Keratinocyte (primary cell): ENCODE measurements at regions not wholly inside any gene's neighbourhood (a gene's known extent, or its start where the extent isn't known, plus 50 kb on each side); places are given as distances from the start of the nearest gene placed in this dataset.

Experiments used
- DNase-seq: peaks from one replicate; pipeline ENCODE4 v3.0.0-alpha.2; 2011; ENCODE audit warnings: low read depth, missing footprints, low spot score
- FAIRE-seq: peaks from 2 replicates; lab custom pipeline; 2011; peaks lifted over from hg19 to GRCh38; lab: Jason Lieb, UNC
- H2AFZ ChIP-seq: 2 replicates; pipeline ENCODE4 v1.6.0; 2012; ENCODE audit warnings: low read length, control low read depth, inconsistent platforms; ENCODE audit not compliant: control insufficient read depth
- H3K27ac ChIP-seq: 2 replicates; pipeline ENCODE4 v1.5.1; 2011; ENCODE audit warnings: low read length; ENCODE audit not compliant: control insufficient read depth, insufficient read depth
- H3K27me3 ChIP-seq: 3 replicates; pipeline ENCODE4 v1.6.0; 2011; ENCODE audit warnings: low read length; ENCODE audit not compliant: control insufficient read depth, insufficient read depth; ENCODE audit errors: extremely low read depth
- H3K36me3 ChIP-seq, 2 experiments: 2 replicates in 1 of 2; 3 replicates in 1 of 2; pipeline ENCODE4 v1.5.1; 2011; ENCODE audit warnings: low read length in 2 of 2, mild to moderate bottlenecking in 1 of 2; ENCODE audit not compliant: control insufficient read depth in 2 of 2, insufficient read depth in 2 of 2; ENCODE audit errors: extremely low read depth in 1 of 2
- H3K4me1 ChIP-seq: 3 replicates; pipeline ENCODE4 v1.5.1; 2011; ENCODE audit warnings: low read length; ENCODE audit not compliant: control insufficient read depth, insufficient read depth; ENCODE audit errors: extremely low read depth
- H3K4me2 ChIP-seq: 3 replicates; pipeline ENCODE4 v1.6.0; 2011; ENCODE audit warnings: low read depth, low read length; ENCODE audit not compliant: control insufficient read depth, insufficient read depth; ENCODE audit errors: extremely low read depth
- H3K4me3 ChIP-seq, 3 experiments: fragments of 200-600 bp in 1 of 3; sonication (generic) in 1 of 3; 2 replicates in 2 of 3; 3 replicates in 1 of 3; pipeline ENCODE4 v1.5.1; 2011 to 2016; ENCODE audit warnings: low read length in 3 of 3, mild to moderate bottlenecking in 3 of 3, control low read depth in 2 of 3, inconsistent platforms in 1 of 3, low read depth in 1 of 3, mixed read lengths in 1 of 3, mixed run types in 1 of 3, moderate library complexity in 1 of 3; ENCODE audit not compliant: control insufficient read depth in 2 of 3, insufficient read depth in 2 of 3; ENCODE audit errors: extremely low read depth in 1 of 3
- H3K79me2 ChIP-seq: 2 replicates; pipeline ENCODE4 v1.6.0; 2012; ENCODE audit warnings: low read length; ENCODE audit not compliant: control insufficient read depth, insufficient read depth
- H3K9ac ChIP-seq: 3 replicates; pipeline ENCODE4 v1.6.0; 2011; ENCODE audit warnings: low read length; ENCODE audit not compliant: control insufficient read depth, insufficient read depth; ENCODE audit errors: extremely low read depth
- H3K9me1 ChIP-seq: 3 replicates; pipeline ENCODE4 v1.6.0; 2011; ENCODE audit warnings: low read length; ENCODE audit not compliant: control insufficient read depth, insufficient read depth; ENCODE audit errors: extremely low read depth
- H3K9me3 ChIP-seq: 2 replicates; pipeline ENCODE4 v1.5.1; 2012; ENCODE audit warnings: low read depth, low read length; ENCODE audit not compliant: control insufficient read depth
- H4K20me1 ChIP-seq: 3 replicates; pipeline ENCODE4 v1.6.0; 2011; ENCODE audit warnings: low read length; ENCODE audit not compliant: control insufficient read depth, insufficient read depth; ENCODE audit errors: extremely low read depth
- CTCF ChIP-seq, 3 experiments: IDR thresholded peaks in 1 of 3; conservative IDR thresholded peaks in 1 of 3; optimal IDR thresholded peaks in 1 of 3; 2 replicates in 2 of 3; 3 replicates in 1 of 3; pipeline versions ENCODE3 to v1.5.1; 2011; ENCODE audit warnings: low read length in 3 of 3, mild to moderate bottlenecking in 3 of 3, moderate library complexity in 2 of 3, control low read depth in 1 of 3, inconsistent platforms in 1 of 3; ENCODE audit not compliant: insufficient read depth in 2 of 3; ENCODE audit errors: extremely low read depth in 1 of 3
- EZH2 ChIP-seq: IDR thresholded peaks from one replicate; pipeline ENCODE4 v1.6.1; 2012; ENCODE audit warnings: inconsistent platforms, mild to moderate bottlenecking, low read length, moderate library complexity
- dilution Hi-C: fragments of 300-500 bp; cut with MboI; formaldehyde crosslinking; loops from one replicate; pipeline ENCODE4 v1.7.0; 2020; ENCODE audit warnings: low sequenced_read_pairs; ENCODE audit not compliant: extremely low pct_ligation_motif_present

GRCh38 chr1:38334930-38335592 lies 288.5 kb upstream of the POU3F1 start:
- FAIRE-seq (no peak), DNase-seq (no peak)
- H3K9me1 ChIP-seq, result no peaks in the 10 kb centered on the region
- H3K4me1 ChIP-seq, result no peaks in the 10 kb centered on the region
- H3K36me3 ChIP-seq, result no peaks in the 10 kb centered on the region
- H3K4me3 ChIP-seq, result no peak overlapping the region
- no peak overlapping the region for H2AFZ ChIP-seq
- no peak for TF ChIP-seq CTCF (optimal IDR thresholded peaks at IDR 0.05 in 1 of 3, IDR thresholded peaks at IDR 0.05 in 1 of 3, conservative IDR thresholded peaks at IDR 0.05 in 1 of 3; ENCODE audit: extremely low read depth in 1 of 3, insufficient read depth in 2 of 3, low read length in 3 of 3)
- TF ChIP-seq EZH2, result no peak
- no peak overlapping the region for H3K9ac ChIP-seq
- peaks cover 9% of the 10 kb centered on the region for H3K27me3 ChIP-seq
- no peaks in the 10 kb centered on the region for H4K20me1 ChIP-seq
- H3K27ac ChIP-seq, result no peak overlapping the region
- no peak overlapping the region for H3K4me2 ChIP-seq
- dilution Hi-C loops, result no loop called here
- H3K79me2 ChIP-seq, result no peaks in the 10 kb centered on the region
- no peaks in the 10 kb centered on the region for H3K9me3 ChIP-seq

GRCh38 chr1:38332649-38333310 lies 286.2 kb upstream of the POU3F1 start:
- peaks cover 11% of the 10 kb centered on the region for H3K27me3 ChIP-seq
- dilution Hi-C loops, result no loop called here

More at GRCh38 chr1:38332649-38333310, 286.2 kb upstream of the POU3F1 start:
- DNase-seq, result no peak
- TF ChIP-seq EZH2, result no peak
- TF ChIP-seq CTCF (optimal IDR thresholded peaks at IDR 0.05 in 1 of 3, IDR thresholded peaks at IDR 0.05 in 1 of 3, conservative IDR thresholded peaks at IDR 0.05 in 1 of 3; ENCODE audit: extremely low read depth in 1 of 3, insufficient read depth in 2 of 3, low read length in 3 of 3), result no peak
- Histone ChIP-seq H4K20me1 (no peaks in the 10 kb centered on the region), H3K27ac (no peak overlapping the region), H2AFZ (no peak overlapping the region), H3K4me3 (no peak overlapping the region), H3K4me2 (no peak overlapping the region), H3K9me1 (no peaks in the 10 kb centered on the region), H3K4me1 (no peaks in the 10 kb centered on the region), H3K79me2 (no peaks in the 10 kb centered on the region), H3K9ac (no peak overlapping the region), H3K36me3 (no peaks in the 10 kb centered on the region), H3K9me3 (no peaks in the 10 kb centered on the region)
- FAIRE-seq, result no peak
